Fibroblast of lung (primary cell): ENCODE measurements at regions not wholly inside any gene's neighbourhood (a gene's known extent, or its start where the extent isn't known, plus 50 kb on each side); places are given as distances from the start of the nearest gene placed in this dataset.

ENCODE experiments used
- CTCF ChIP-seq, 2 donors: IDR thresholded peaks in 1 of 2; conservative IDR thresholded peaks in 1 of 2; 1 replicate in 1 of 2; 2 replicates in 1 of 2; pipeline ENCODE4 v1.5.1; 2011 to 2012; ENCODE audit warnings: low read length in 2 of 2, control low read depth in 1 of 2, inconsistent platforms in 1 of 2, low read depth in 1 of 2, mild to moderate bottlenecking in 1 of 2
- EZH2 ChIP-seq: IDR thresholded peaks from 2 replicates; pipeline ENCODE4 v1.5.1; 2012; ENCODE audit warnings: low read length, control low read depth, mild to moderate bottlenecking; ENCODE audit errors: missing control alignments

GRCh38 chr7:19417231-19417630 is 272.0 kb upstream of the FERD3L start:
- no peak for TF ChIP-seq CTCF (conservative IDR thresholded peaks at IDR 0.05 in 1 of 2, IDR thresholded peaks at IDR 0.05 in 1 of 2; ENCODE audit: low read depth in 1 of 2, low read length in 2 of 2)
- no peak for TF ChIP-seq EZH2
